NCI-H460 (cell line): ENCODE measurements at regions not wholly inside any gene's neighbourhood (a gene's known extent, or its start where the extent isn't known, plus 50 kb on each side); places are given as distances from the start of the nearest gene placed in this dataset.

Experiments used
- DNase-seq: peaks from one replicate; pipeline ENCODE4 v3.0.0-alpha.2; 2016; ENCODE audit warnings: low read depth; ENCODE audit errors: extremely low read depth
- small RNA-seq, 2 experiments: library from RNA; depleted of rRNA; stranded (forward); fragments of <200 nt; gene quantifications; one replicate each; pipeline ENCODE3, GENCODE V24; 2014

DNA sequence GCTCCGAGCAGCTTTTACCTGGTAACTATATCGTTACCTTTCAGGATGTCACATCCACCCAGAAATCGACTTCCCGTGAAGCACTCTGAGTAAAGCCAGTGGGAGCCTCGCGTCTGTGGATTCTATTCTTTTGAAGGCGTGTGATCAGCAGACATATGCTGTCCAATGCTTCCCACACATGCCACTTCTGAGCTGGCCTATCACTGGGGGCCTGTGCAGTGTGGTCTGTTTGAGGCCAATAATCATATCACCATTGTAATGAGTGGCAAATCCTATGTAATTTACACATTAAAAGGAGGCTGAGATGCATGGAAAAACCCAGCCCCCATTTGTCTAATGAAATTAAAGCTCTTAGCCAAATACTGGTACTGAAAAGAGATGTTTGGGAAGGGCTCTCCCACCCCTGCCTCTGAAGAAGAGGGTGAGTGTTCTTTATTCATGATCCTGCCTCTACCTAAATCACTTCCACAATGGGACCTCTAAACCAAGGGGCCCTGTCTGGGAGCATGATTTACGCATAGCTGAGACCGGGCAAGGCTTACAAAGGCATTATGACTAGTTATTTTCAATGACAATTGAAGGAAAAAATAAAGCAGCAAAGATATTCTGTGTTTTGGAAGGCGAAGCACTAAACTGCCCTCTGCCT lies 686.8 kb downstream of the ZEB2 start:
- DNase-seq = no peak

DNA sequence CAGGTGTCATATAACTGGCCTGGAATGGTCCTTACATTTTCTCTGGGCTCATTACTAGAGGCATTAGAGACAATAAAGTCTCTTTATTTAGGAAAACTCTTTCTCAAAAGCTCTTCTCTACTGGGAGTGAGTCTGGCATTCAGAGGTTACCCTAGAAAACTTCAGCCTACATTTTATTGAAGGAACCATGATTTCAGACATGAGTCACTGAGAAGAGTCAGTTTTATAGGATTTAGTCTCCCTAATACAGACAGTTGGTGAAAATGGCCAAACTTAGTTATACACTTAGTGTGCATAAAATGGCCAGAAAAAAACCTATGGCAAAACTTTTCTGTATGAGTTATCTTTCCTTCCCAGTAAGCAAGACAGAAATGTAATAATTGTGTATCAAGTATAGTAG lies 689.4 kb downstream of the ZEB2 start:
- no peak for DNase-seq

DNA sequence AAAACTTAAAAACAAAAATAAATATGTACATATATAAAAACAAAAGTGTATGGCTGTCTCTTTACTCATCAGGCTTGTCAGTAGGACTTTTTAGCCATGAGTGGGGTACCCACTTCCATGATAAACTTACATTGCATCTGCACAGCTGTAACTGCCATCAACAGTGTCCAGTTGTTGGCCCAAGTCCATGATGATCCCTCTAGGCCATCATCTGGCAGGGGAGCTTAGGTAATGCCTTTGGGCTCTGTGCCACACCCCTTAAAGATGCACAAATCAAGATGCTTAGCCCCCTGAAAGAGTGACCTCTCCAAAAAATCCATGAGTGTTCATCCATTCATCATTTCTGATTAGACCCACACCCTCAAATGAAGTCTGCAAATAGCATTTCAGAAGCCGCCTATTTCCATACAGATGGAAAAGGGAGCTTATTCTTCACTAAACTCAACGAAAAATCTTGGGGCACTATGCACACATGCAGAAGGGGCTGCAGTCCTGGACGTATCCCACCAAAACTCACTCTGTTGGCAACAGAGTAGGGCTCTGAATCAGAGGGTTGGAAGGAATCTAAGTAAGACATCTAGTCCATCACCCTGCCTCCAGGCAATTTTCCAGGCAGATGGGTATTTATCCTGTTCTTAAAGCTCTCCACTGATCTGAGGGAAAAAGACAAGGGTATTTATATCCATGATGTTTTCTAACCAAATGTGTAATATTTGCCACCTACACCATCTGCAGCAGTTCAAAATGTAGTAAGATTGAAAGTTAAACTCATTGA lies 691.0 kb downstream of the ZEB2 start:
- DNase-seq = no peak

DNA sequence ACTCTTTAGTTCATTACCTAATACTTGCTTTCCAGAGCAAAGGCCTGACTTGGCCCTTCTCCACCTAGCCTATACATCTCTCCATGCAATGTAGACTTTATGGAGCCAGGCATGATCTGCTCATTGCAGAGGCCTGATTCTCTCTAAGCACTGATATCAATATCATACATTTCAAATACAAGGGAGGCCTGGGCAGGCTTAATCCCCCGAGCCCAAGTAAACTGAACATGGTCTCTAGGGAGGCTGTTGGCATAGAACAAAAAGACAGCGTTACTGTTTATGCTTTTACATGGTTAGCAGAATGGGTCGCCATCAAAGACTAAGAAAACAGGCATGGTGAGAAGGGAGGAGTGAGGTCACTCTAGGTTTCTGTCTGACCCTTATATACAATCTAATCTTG lies 695.1 kb downstream of the ZEB2 start:
- no peak for DNase-seq

DNA sequence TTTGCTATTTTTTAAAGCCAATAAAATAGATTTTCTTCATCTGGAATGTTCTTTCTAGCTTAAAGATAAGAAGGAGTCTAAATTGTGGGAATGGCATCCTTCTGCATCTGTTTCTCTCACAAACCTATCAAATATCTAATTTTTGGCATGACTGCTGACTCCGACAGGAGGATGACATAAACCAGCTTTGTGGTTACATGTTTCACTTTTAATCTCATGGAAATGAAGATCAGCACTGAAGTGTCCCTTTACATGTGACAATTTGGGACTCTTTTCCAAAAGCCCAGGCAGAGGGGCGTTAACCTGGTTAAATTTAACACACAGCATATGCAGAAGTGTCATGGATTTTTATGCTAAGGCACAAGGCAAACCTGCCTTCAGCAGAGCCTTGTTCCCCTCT lies 694.7 kb downstream of the ARHGAP15 start:
- no peak for DNase-seq

DNA sequence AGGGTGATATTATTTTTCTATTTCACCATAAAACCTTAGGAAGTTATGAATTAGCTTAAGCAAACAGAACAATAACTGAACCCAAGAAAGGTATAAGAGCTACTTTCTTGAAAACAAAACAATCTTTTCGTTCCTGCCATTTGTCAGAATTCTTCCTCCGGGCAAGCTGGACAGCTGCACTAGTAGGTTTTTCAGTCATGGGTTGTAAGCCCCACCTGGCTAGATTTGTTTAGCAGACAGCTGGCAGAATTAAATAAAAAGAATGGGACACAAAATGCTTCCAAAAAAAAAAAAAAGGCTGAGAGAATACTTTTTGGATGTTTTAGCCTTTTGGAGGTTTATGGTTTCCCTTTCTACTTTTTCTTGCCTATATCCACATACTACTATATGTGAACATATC lies 694.1 kb downstream of the ARHGAP15 start:
- DNase-seq = no peak

DNA sequence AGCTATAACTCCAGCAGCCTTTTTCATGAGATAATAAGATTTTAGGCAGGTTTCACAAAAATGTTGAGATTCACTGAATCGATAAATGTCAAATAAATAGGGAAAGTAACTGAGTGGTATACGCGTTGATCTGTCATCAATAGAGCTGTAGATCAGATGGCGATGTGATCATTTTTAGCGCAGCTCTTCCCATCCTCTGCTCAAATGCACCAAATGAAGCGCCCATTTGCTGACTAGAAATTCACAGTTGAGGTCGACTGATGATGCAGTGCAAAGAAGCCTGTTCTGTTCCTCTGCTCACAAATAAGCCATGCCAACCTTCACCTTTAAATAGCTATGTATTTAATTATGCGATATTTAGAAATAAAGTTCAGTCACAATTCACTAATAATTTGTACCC lies 693.5 kb downstream of the ARHGAP15 start:
- DNase-seq = no peak

DNA sequence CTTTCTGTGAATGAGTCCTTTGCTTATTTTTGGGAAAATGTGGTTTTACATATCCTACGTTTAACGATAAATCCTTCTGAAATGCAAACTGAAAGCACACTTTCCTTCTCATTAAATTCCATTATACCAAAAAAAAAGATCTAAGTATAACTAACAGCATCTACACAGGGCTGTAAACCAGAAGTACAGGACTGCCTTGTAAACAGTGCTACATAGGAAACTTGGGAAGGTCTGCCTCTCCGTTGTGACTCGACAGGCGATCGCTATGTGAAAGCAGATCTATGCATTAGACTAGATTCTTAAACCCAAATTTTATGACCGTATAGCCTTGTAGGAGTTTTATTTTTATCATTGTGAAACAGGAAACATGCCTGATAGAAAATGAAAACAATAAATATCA lies 690.5 kb downstream of the ARHGAP15 start:
- DNase-seq = no peak

DNA sequence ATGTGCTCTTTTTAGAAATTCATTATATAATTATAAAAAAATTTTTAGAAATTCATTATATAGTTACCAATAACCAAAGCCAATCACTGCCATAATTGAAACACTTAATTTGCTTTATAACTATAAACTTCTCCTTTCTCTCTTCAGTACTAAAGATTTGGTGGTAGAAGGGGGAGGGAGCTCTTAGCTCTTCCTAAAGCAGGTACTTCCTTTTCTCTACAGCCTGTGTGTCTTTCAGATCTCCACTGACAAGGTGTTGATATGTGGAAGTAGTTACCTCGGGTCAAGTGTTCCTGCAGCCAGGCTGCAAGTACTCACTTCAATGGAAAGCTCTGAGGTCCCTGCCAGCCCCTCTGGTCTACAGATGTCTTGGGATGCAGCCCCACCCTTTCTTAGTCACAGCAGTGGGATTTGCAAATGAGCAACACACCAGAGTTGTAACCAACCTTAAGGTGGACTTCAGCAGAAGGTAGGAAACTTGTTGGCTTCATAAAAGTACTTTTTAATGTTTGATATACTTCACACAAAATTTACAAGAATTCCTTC lies 690.0 kb downstream of the ARHGAP15 start:
- no peak for DNase-seq

Small RNA genes in the stretch of these regions (small RNA-seq; reads per million reads assigned to genes)
- 0 reads per million in 2 experiments for gene RF00019
